SK-N-SH (cell line): ENCODE measurements at regions not wholly inside any gene's neighbourhood (a gene's known extent, or its start where the extent isn't known, plus 50 kb on each side); places are given as distances from the start of the nearest gene placed in this dataset.

Experiments
- CTCF ChIA-PET: fragments of 300-600, 350-600 bp; formaldehyde crosslinking; extraction: SDS; loops from one replicate; lab custom pipeline; 2021; lab: Yijun Ruan, JAX
- POLR2A ChIA-PET: fragments of 350-600 bp; sonication (Branson Sonifier 250); formaldehyde crosslinking; extraction: SDS; loops from one replicate; lab custom pipeline; 2020; ENCODE audit warnings: antibody characterized with exemption, inconsistent platforms; lab: Yijun Ruan, JAX
- DNase-seq: peaks from one replicate; pipeline ENCODE4 v3.0.0; 2012
- H2AFZ ChIP-seq: fragments of 200-600 bp; sonication (generic); 2 replicates; pipeline ENCODE4 v1.8.1; 2016; ENCODE audit warnings: antibody characterized with exemption, mild to moderate bottlenecking, low read depth
- H3F3A ChIP-seq: fragments of 200-600 bp; sonication (generic); replicated peaks from 2 replicates; pipeline ENCODE3; 2016; ENCODE audit warnings: antibody characterized with exemption, mild to moderate bottlenecking; ENCODE audit not compliant: insufficient read depth
- H3K27ac ChIP-seq, 2 experiments: fragments of 200-500 bp in 1 of 2; fragments of 200-600 bp in 1 of 2; sonication (Bioruptor generic) in 1 of 2; sonication (generic), shearing (Covaris generic) in 1 of 2; 2 replicates each; pipeline versions ENCODE4 v1.5.1 to v1.6.1; 2014 to 2016; ENCODE audit warnings: low read depth in 2 of 2, inconsistent platforms in 1 of 2, low read length in 1 of 2, mild to moderate bottlenecking in 1 of 2, mixed read lengths in 1 of 2
- H3K27me3 ChIP-seq: fragments of 200-600 bp; sonication (generic), shearing (Covaris generic); 2 replicates; pipeline ENCODE4 v1.6.1; 2016; ENCODE audit warnings: mixed run types; ENCODE audit not compliant: insufficient read depth
- H3K36me3 ChIP-seq, 2 experiments: fragments of 200-500 bp in 1 of 2; fragments of 200-600 bp in 1 of 2; sonication (Bioruptor generic) in 1 of 2; sonication (generic) in 1 of 2; replicated peaks in 1 of 2; 2 replicates each; pipeline versions ENCODE3 to v1.5.1; 2014 to 2016; ENCODE audit warnings: low read length in 1 of 2, mild to moderate bottlenecking in 1 of 2; ENCODE audit not compliant: insufficient read depth in 2 of 2, control insufficient read depth in 1 of 2
- H3K4me1 ChIP-seq, 2 experiments: fragments of 200-500 bp in 1 of 2; fragments of 200-600 bp in 1 of 2; sonication (Bioruptor generic) in 1 of 2; sonication (generic), shearing (Covaris generic) in 1 of 2; 2 replicates each; pipeline versions ENCODE4 v1.5.1 to v1.6.1; 2014 to 2016; ENCODE audit warnings: low read depth in 1 of 2, low read length in 1 of 2, mixed run types in 1 of 2; ENCODE audit not compliant: insufficient read depth in 2 of 2, control insufficient read depth in 1 of 2
- H3K4me2 ChIP-seq: fragments of 200-600 bp; sonication (generic), shearing (Covaris generic); 2 replicates; pipeline ENCODE4 v1.6.1; 2017; ENCODE audit warnings: mixed run types
- H3K4me3 ChIP-seq, 2 experiments: fragments of 200-500 bp in 1 of 2; fragments of 200-600 bp in 1 of 2; sonication (Bioruptor generic) in 1 of 2; sonication (generic), shearing (Covaris generic) in 1 of 2; 2 replicates each; pipeline versions ENCODE4 v1.5.1 to v1.8.1; 2014 to 2016; ENCODE audit warnings: low read depth in 2 of 2, inconsistent platforms in 1 of 2, low read length in 1 of 2, mild to moderate bottlenecking in 1 of 2, mixed read lengths in 1 of 2, moderate library complexity in 1 of 2
- H3K79me2 ChIP-seq: fragments of 200-600 bp; sonication (generic); 2 replicates; pipeline ENCODE4 v1.8.1; 2017; ENCODE audit warnings: mild to moderate bottlenecking; ENCODE audit not compliant: insufficient read depth
- H3K9ac ChIP-seq: fragments of 200-600 bp; sonication (generic); 2 replicates; pipeline ENCODE4 v1.6.1; 2017; ENCODE audit warnings: mixed run types
- H3K9me2 ChIP-seq: fragments of 200-600 bp; sonication (generic); 2 replicates; pipeline ENCODE4 v1.6.1; 2017; ENCODE audit warnings: mixed run types
- H3K9me3 ChIP-seq: fragments of 200-600 bp; sonication (generic); 2 replicates; pipeline ENCODE4 v1.6.1; 2017; ENCODE audit warnings: mixed run types, mild to moderate bottlenecking, moderate library complexity
- H4K20me1 ChIP-seq: fragments of 200-600 bp; sonication (generic); 2 replicates; pipeline ENCODE4 v1.6.1; 2017; ENCODE audit warnings: mild to moderate bottlenecking, mixed run types; ENCODE audit not compliant: insufficient read depth
- CHD2 ChIP-seq: fragments of 150-350 bp; IDR thresholded peaks from 2 replicates; pipeline ENCODE4 v1.6.1; 2018; ENCODE audit warnings: low read length; ENCODE audit not compliant: partially characterized antibody
- ELF1 ChIP-seq: IDR thresholded peaks from 2 replicates; pipeline ENCODE4 v1.4.0; 2012
- EZH2phosphoT487 ChIP-seq: fragments of 200-600 bp; sonication (generic); IDR thresholded peaks from 2 replicates; pipeline ENCODE4 v1.6.1; 2017; ENCODE audit warnings: low read depth, mixed run types, mild to moderate bottlenecking, antibody characterized with exemption, moderate library complexity, borderline replicate concordance
- JUND ChIP-seq: IDR thresholded peaks from 2 replicates; pipeline ENCODE4 v1.4.0; 2012
- MXI1 ChIP-seq: IDR thresholded peaks from 2 replicates; pipeline ENCODE4 v1.6.1; 2012; ENCODE audit warnings: mild to moderate bottlenecking, low read depth, low read length, improper control_type of control experiment
- NFIC ChIP-seq: IDR thresholded peaks from 2 replicates; pipeline ENCODE4 v1.4.0; 2012; ENCODE audit warnings: borderline replicate concordance
- NRF1 ChIP-seq: IDR thresholded peaks from 2 replicates; pipeline ENCODE4 v1.6.1; 2012; ENCODE audit warnings: low read depth, mild to moderate bottlenecking, low read length
- POLR2AphosphoS5 ChIP-seq: IDR thresholded peaks from 2 replicates; pipeline ENCODE4 v1.6.1; 2012; ENCODE audit warnings: low read depth, low read length
- RAD21 ChIP-seq: IDR thresholded peaks from 2 replicates; pipeline ENCODE4 v1.6.1; 2012; ENCODE audit warnings: mild to moderate bottlenecking, low read length
- RFX5 ChIP-seq: IDR thresholded peaks from 2 replicates; pipeline ENCODE4 v1.6.1; 2012; ENCODE audit warnings: mild to moderate bottlenecking, improper control_type of control experiment, low read length
- RXRA ChIP-seq: IDR thresholded peaks from 2 replicates; pipeline ENCODE4 v1.4.0; 2012; ENCODE audit warnings: low read depth, mild to moderate bottlenecking, borderline replicate concordance
- SIN3A ChIP-seq: IDR thresholded peaks from 2 replicates; pipeline ENCODE4 v1.6.1; 2012; ENCODE audit warnings: low read depth, mild to moderate bottlenecking, low read length, moderate library complexity, borderline replicate concordance
- SMC3 ChIP-seq: IDR thresholded peaks from 2 replicates; pipeline ENCODE4 v1.6.1; 2012; ENCODE audit warnings: low read depth, low read length, improper control_type of control experiment
- TCF12 ChIP-seq: IDR thresholded peaks from 2 replicates; pipeline ENCODE4 v1.4.0; 2012
- YY1 ChIP-seq: IDR thresholded peaks from 2 replicates; pipeline ENCODE4 v1.4.0; 2012; ENCODE audit warnings: low read depth, mild to moderate bottlenecking
- ZBTB33 ChIP-seq: IDR thresholded peaks from 2 replicates; pipeline ENCODE4 v1.4.0; 2012; ENCODE audit warnings: low read depth, borderline replicate concordance
- WGBS: methylation state at CpG from one replicate; pipeline ENCODE4 v1.1.6; 2017; ENCODE audit warnings: low lambda C conversion rate; 5-methylcytosine and 5-hydroxymethylcytosine counted together
- TF ChIP-seq, protein P1 (sequence below): fragments of 150-350 bp; IDR thresholded peaks from 2 replicates; pipeline ENCODE4 v1.6.1; 2016; ENCODE audit warnings: mild to moderate bottlenecking, low read depth, low read length
- TF ChIP-seq, protein P2 (sequence below): fragments of 150-350 bp; IDR thresholded peaks from 2 replicates; pipeline ENCODE4 v1.6.1; 2017; ENCODE audit warnings: antibody characterized with exemption, low read length, low read depth, borderline replicate concordance
- TF ChIP-seq, protein P3 (sequence below): IDR thresholded peaks from 2 replicates; pipeline ENCODE4 v1.4.0; 2012; ENCODE audit warnings: low read depth, borderline replicate concordance

DNA sequence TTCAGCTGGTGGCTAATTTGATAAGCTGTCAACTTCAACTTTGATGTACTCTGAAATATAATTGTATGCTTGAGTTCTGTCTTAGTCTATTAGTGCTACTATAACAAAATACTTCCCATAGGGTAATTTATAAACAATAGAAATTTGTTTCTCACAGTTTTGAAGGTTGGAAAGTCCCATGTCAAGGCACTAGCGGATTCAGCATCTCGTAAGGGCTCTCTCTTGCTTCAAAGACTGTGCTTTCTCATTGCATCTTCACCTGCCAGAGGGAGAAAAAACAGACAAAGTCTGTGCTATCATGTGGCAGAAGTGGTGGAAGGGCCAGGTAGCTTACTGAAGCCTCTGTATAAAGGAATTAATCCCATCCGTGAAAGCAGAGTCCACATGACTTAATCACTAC lies 409.2 kb downstream of the CDH7 start (continued):
- TF ChIP-seq, protein P1, sequence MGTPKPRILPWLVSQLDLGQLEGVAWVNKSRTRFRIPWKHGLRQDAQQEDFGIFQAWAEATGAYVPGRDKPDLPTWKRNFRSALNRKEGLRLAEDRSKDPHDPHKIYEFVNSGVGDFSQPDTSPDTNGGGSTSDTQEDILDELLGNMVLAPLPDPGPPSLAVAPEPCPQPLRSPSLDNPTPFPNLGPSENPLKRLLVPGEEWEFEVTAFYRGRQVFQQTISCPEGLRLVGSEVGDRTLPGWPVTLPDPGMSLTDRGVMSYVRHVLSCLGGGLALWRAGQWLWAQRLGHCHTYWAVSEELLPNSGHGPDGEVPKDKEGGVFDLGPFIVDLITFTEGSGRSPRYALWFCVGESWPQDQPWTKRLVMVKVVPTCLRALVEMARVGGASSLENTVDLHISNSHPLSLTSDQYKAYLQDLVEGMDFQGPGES: no peak
- TF ChIP-seq MXI1 (no peak), JUND (no peak), ELF1 (no peak)
- TF ChIP-seq, all 33 proteins: peak for 0

- Histone ChIP-seq H3K4me1 (no peaks in the 10 kb centered on the region), H3F3A (no peaks in the 10 kb centered on the region), H3K79me2 (no peaks in the 10 kb centered on the region), H3K9me2 (no peaks in the 10 kb centered on the region), H2AFZ (no peak overlapping the region), H3K36me3 (no peaks in the 10 kb centered on the region), H3K9ac (no peak overlapping the region), H3K4me2 (no peak overlapping the region), H3K27ac (no peak overlapping the region), H3K27me3 (no peaks in the 10 kb centered on the region), H4K20me1 (no peaks in the 10 kb centered on the region), H3K4me3 (no peak overlapping the region), H3K9me3 (no peaks in the 10 kb centered on the region)
- no peak for DNase-seq
- TF ChIP-seq, protein P1: no peak
- TF ChIP-seq, protein P2, sequence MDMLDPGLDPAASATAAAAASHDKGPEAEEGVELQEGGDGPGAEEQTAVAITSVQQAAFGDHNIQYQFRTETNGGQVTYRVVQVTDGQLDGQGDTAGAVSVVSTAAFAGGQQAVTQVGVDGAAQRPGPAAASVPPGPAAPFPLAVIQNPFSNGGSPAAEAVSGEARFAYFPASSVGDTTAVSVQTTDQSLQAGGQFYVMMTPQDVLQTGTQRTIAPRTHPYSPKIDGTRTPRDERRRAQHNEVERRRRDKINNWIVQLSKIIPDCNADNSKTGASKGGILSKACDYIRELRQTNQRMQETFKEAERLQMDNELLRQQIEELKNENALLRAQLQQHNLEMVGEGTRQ: no peak
- TF ChIP-seq ELF1 (no peak), RXRA (no peak), NRF1 (no peak), CHD2 (no peak), SMC3 (no peak), POLR2AphosphoS5 (no peak), EZH2phosphoT487 (no peak), SIN3A (no peak)
- WGBS: 24% methylated on average over 1 of the region's 1 CpG
- POLR2A ChIA-PET: no interaction called here
- CTCF ChIA-PET: no interaction called here
These were observed 408.6 kb downstream of the CDH7 start for GRCh38 chr18:66159451-66159850.

- Histone ChIP-seq H3K9me3 (no peaks in the 10 kb centered on the region), H3K4me1 (no peaks in the 10 kb centered on the region), H3K79me2 (no peaks in the 10 kb centered on the region), H3F3A (no peaks in the 10 kb centered on the region), H3K4me3 (no peak overlapping the region), H3K9ac (no peak overlapping the region), H3K27me3 (no peaks in the 10 kb centered on the region), H3K36me3 (no peaks in the 10 kb centered on the region), H4K20me1 (no peaks in the 10 kb centered on the region), H3K9me2 (no peaks in the 10 kb centered on the region), H2AFZ (no peak overlapping the region), H3K4me2 (no peak overlapping the region), H3K27ac (no peak overlapping the region)
- no peak for DNase-seq
- POLR2A ChIA-PET: no interaction called here
- CTCF ChIA-PET: interaction anchor here (0.6 kb wide), 1 partner anchor 435 kb away, joined by 3 read pairs; no protein-coding TSS in a partner anchor
- TF ChIP-seq SIN3A (no peak), NFIC (no peak), CHD2 (no peak), TCF12 (no peak), RAD21 (no peak), ZBTB33 (no peak), POLR2AphosphoS5 (no peak), RFX5 (no peak), YY1 (no peak)
- TF ChIP-seq, protein P2: no peak
- TF ChIP-seq, protein P3, sequence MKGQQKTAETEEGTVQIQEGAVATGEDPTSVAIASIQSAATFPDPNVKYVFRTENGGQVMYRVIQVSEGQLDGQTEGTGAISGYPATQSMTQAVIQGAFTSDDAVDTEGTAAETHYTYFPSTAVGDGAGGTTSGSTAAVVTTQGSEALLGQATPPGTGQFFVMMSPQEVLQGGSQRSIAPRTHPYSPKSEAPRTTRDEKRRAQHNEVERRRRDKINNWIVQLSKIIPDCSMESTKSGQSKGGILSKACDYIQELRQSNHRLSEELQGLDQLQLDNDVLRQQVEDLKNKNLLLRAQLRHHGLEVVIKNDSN: no peak
These were observed 406.3 kb downstream of the CDH7 start for GRCh38 chr18:66156946-66157687.
